ENCODE measurements at regions not wholly inside any gene's neighbourhood (a gene's known extent, or its start where the extent isn't known, plus 50 kb on each side); places are given as distances from the start of the nearest gene placed in this dataset.

DNA sequence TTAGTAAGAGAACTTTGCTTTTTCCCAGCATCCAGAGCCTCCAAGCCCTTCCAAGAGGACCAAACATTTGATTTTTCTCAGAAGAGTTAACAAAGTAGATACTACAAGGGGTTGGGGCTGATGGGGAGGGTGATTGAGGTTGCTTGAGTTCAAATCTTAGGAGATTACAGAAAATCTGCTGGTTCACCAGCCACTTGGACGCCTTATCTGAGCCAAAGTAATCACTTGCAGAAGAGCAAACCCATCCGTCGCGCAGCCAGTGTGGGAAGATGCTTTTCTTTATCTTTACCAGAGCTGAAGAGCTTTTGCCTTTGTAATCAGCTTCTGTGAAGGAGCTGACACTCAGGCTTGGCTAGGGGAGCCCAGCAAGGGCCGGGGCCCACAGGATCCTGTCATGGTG is 91.9 kb upstream of the CTTNBP2NL start:
- H3K36me3 ChIP-seq (ENCODE audit: low read depth), result no peaks in the 10 kb centered on the region
- no peaks in the 10 kb centered on the region for H3K9me2 ChIP-seq (ENCODE audit: insufficient read depth)
- H3F3A ChIP-seq (ENCODE audit: insufficient read depth, low read depth), result no peaks in the 10 kb centered on the region
- intact Hi-C loops (cut with micrococcal nuclease; ENCODE audit: unreplicated experiment), result no loop called here
- no peaks in the 10 kb centered on the region; the same call in 1 of the 2 replicates for H3K9me3 ChIP-seq (ENCODE audit: insufficient read depth, low read depth)
- no peak overlapping the region for H3K27ac ChIP-seq
- DNase-seq, result no peak
- CTCF ChIA-PET, result no interaction called here
- H3K4me2 ChIP-seq, result no peak overlapping the region
- no peak overlapping the region for H3K4me3 ChIP-seq
- peaks cover 98% of the 10 kb centered on the region for H3K27me3 ChIP-seq (ENCODE audit: insufficient read depth, low read depth)
- POLR2A ChIA-PET (ENCODE audit: unreplicated experiment), result no interaction called here
- no peaks in the 10 kb centered on the region for H3K79me2 ChIP-seq (ENCODE audit: low read depth)
- H3K4me1 ChIP-seq (replicated peaks; ENCODE audit: insufficient read depth), result no peaks in the 10 kb centered on the region
- H2AFZ ChIP-seq, result no peak overlapping the region
- no TSS peak for BruUV-seq (replicated peaks)
- no peaks in the 10 kb centered on the region for H4K20me1 ChIP-seq (ENCODE audit: insufficient read depth)
- TF ChIP-seq, protein P1, sequence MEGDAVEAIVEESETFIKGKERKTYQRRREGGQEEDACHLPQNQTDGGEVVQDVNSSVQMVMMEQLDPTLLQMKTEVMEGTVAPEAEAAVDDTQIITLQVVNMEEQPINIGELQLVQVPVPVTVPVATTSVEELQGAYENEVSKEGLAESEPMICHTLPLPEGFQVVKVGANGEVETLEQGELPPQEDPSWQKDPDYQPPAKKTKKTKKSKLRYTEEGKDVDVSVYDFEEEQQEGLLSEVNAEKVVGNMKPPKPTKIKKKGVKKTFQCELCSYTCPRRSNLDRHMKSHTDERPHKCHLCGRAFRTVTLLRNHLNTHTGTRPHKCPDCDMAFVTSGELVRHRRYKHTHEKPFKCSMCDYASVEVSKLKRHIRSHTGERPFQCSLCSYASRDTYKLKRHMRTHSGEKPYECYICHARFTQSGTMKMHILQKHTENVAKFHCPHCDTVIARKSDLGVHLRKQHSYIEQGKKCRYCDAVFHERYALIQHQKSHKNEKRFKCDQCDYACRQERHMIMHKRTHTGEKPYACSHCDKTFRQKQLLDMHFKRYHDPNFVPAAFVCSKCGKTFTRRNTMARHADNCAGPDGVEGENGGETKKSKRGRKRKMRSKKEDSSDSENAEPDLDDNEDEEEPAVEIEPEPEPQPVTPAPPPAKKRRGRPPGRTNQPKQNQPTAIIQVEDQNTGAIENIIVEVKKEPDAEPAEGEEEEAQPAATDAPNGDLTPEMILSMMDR (conservative IDR thresholded peaks at IDR 0.05), result no peak
- no peak for TF ChIP-seq EZH2 (IDR thresholded peaks at IDR 0.05; ENCODE audit: low read depth)

DNA sequence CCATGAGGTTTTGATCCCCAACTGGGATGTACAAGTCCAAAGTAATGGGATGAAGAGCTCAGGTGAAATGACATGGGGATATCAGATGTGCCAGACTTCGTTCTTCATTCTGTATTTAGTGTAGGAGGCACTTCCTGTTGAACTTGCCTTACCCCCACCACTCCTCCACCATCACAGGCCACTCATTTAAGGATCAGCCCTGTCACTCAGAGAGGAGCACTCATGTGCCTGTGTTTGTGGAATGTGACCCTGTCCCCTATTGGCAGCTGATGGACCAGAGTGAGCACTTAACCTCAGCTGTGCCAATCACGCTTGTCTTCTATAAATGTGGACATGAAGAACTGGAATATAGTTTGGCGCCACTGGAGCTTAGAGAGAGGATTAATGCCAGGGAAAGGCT is 91.4 kb upstream of the CTTNBP2NL start:
- no peak overlapping the region for H3K4me3 ChIP-seq
- no TSS peak for BruUV-seq (replicated peaks)
- H3K4me1 ChIP-seq (replicated peaks; ENCODE audit: insufficient read depth), result no peaks in the 10 kb centered on the region
- intact Hi-C loops (cut with micrococcal nuclease; ENCODE audit: unreplicated experiment), result no loop called here
- H2AFZ ChIP-seq, result no peak overlapping the region
- peaks cover 98% of the 10 kb centered on the region for H3K27me3 ChIP-seq (ENCODE audit: insufficient read depth, low read depth)
- no peak overlapping the region for H3K27ac ChIP-seq
- no peak for DNase-seq
- no peaks in the 10 kb centered on the region for H3F3A ChIP-seq (ENCODE audit: insufficient read depth, low read depth)
- H3K79me2 ChIP-seq (ENCODE audit: low read depth), result no peaks in the 10 kb centered on the region
- CTCF ChIA-PET, result no interaction called here
- no peaks in the 10 kb centered on the region for H3K36me3 ChIP-seq (ENCODE audit: low read depth)
- H4K20me1 ChIP-seq (ENCODE audit: insufficient read depth), result no peaks in the 10 kb centered on the region
- no peaks in the 10 kb centered on the region; the same call in 1 of the 2 replicates for H3K9me3 ChIP-seq (ENCODE audit: insufficient read depth, low read depth)
- POLR2A ChIA-PET (ENCODE audit: unreplicated experiment), result no interaction called here
- no peaks in the 10 kb centered on the region for H3K9me2 ChIP-seq (ENCODE audit: insufficient read depth)
- no peak for TF ChIP-seq EZH2 (IDR thresholded peaks at IDR 0.05; ENCODE audit: low read depth)
- TF ChIP-seq, protein P1 (conservative IDR thresholded peaks at IDR 0.05), result no peak
- no peak overlapping the region for H3K4me2 ChIP-seq

DNA sequence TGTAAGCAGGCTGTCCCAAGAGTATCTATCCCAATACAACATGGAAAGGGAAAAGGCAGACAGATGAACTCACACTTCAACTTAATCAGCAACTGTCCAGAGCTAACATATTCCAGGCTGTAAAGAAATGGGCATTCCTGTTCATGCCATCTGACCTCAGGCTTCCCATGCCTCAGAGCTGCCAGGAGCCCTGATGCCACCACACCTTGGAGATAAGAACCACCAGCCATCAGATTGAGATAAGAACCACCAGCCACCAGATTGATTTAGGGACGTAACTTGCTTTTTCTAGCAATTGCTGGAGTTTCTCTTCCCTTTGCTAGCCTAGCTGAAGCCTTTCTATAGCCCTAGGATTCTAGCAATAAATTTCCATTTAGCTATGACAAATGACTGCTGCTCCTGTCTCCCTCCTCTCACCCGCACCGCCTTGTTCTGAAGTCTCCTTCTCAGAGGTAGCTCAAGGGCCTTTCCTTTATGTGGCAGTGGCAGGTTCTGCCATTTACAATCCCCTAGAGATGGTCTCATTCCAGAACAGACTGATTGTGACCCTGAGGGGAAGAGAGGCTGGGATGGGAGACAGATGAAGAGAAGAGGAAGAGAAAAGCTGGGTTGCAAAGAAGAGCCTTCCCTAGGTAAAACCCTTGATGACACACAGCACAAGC is 88.0 kb upstream of the CTTNBP2NL start:
- no peak overlapping the region for H3K4me2 ChIP-seq
- POLR2A ChIA-PET (ENCODE audit: unreplicated experiment), result no interaction called here
- TF ChIP-seq EZH2 (IDR thresholded peaks at IDR 0.05; ENCODE audit: low read depth), result no peak
- no peak overlapping the region for H2AFZ ChIP-seq
- H3K36me3 ChIP-seq (ENCODE audit: low read depth), result no peaks in the 10 kb centered on the region
- H4K20me1 ChIP-seq (ENCODE audit: insufficient read depth), result no peaks in the 10 kb centered on the region
- H3K4me3 ChIP-seq, result no peak overlapping the region
- no peak for DNase-seq
- peaks cover 98% of the 10 kb centered on the region for H3K27me3 ChIP-seq (ENCODE audit: insufficient read depth, low read depth)
- CTCF ChIA-PET, result no interaction called here
- H3K9me3 ChIP-seq (ENCODE audit: insufficient read depth, low read depth), result no peaks in the 10 kb centered on the region; the same call in 1 of the 2 replicates
- no TSS peak for BruUV-seq (replicated peaks)
- intact Hi-C loops (cut with micrococcal nuclease; ENCODE audit: unreplicated experiment), result no loop called here
- H3K9me2 ChIP-seq (ENCODE audit: insufficient read depth), result no peaks in the 10 kb centered on the region
- no peaks in the 10 kb centered on the region for H3K4me1 ChIP-seq (replicated peaks; ENCODE audit: insufficient read depth)
- H3F3A ChIP-seq (ENCODE audit: insufficient read depth, low read depth), result no peaks in the 10 kb centered on the region
- no peak overlapping the region for H3K27ac ChIP-seq
- no peaks in the 10 kb centered on the region for H3K79me2 ChIP-seq (ENCODE audit: low read depth)

DNA sequence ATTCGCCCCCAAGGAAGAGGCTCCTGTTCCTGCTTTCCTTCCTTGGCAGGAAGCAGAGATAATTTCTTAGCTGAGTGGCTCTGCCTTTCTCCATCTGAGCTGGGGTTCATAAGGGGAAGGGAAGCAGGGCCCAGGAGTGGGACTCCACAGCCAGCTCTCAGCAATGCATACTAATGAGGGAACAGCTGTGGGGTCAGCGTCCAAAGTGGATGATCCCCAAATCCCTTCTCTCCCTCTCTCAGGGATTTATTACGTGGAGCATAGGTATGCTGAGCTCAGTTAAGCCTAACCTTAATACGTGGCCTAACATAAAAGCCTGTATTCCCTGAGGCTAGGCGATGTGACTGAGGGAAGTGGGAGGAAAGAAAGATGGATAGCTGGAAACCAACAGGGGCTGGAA is 87.3 kb upstream of the CTTNBP2NL start:
- Histone ChIP-seq H3K4me1 (replicated peaks; ENCODE audit: insufficient read depth) (no peaks in the 10 kb centered on the region), H3K4me3 (no peak overlapping the region), H3K27me3 (ENCODE audit: insufficient read depth, low read depth) (peaks cover 98% of the 10 kb centered on the region), H3K27ac (no peak overlapping the region), H3F3A (ENCODE audit: insufficient read depth, low read depth) (no peaks in the 10 kb centered on the region), H3K79me2 (ENCODE audit: low read depth) (no peaks in the 10 kb centered on the region), H3K36me3 (ENCODE audit: low read depth) (no peaks in the 10 kb centered on the region), H3K9me3 (ENCODE audit: insufficient read depth, low read depth) (no peaks in the 10 kb centered on the region; the same call in 1 of the 2 replicates), H3K9me2 (ENCODE audit: insufficient read depth) (no peaks in the 10 kb centered on the region), H3K4me2 (no peak overlapping the region), H2AFZ (no peak overlapping the region), H4K20me1 (ENCODE audit: insufficient read depth) (no peaks in the 10 kb centered on the region)
- BruUV-seq (replicated peaks), result no TSS peak
- no peak for DNase-seq
- POLR2A ChIA-PET (ENCODE audit: unreplicated experiment), result no interaction called here
- intact Hi-C loops (cut with micrococcal nuclease; ENCODE audit: unreplicated experiment), result no loop called here
- CTCF ChIA-PET, result no interaction called here
- no peak for TF ChIP-seq EZH2 (IDR thresholded peaks at IDR 0.05; ENCODE audit: low read depth)
- TF ChIP-seq, protein P1 (conservative IDR thresholded peaks at IDR 0.05), result no peak
